ENCODE measurements at regions not wholly inside any gene's neighbourhood (a gene's known extent, or its start where the extent isn't known, plus 50 kb on each side); places are given as distances from the start of the nearest gene placed in this dataset.

GRCh38 chr1:190717055-190717454, 239.4 kb upstream of the BRINP3 start:
- TF ChIP-seq EZH2 (IDR thresholded peaks at IDR 0.05; ENCODE audit: insufficient read depth, low read length) (no peak), CTCF (IDR thresholded peaks at IDR 0.05; ENCODE audit: insufficient read depth, low read depth, low read length) (no peak)
